CD4-positive, CD25-positive, alpha-beta regulatory T cell (primary cell): ENCODE measurements at regions not wholly inside any gene's neighbourhood (a gene's known extent, or its start where the extent isn't known, plus 50 kb on each side); places are given as distances from the start of the nearest gene placed in this dataset.

Experiments
- ATAC-seq, 2 donors: fragments of 150-1000 bp; cut with Tn5 transposase; one replicate each; pipeline ENCODE4 v1.10.0; 2021; ENCODE audit warnings: low read depth in 2 of 2, moderate number of reproducible peaks in 2 of 2, moderate library complexity in 1 of 2
- DNase-seq, 3 donors: peaks; one replicate each; pipeline versions ENCODE4 v3.0.0 to v3.0.0-alpha.2; 2012 to 2022; ENCODE audit warnings: mixed read lengths in 1 of 3
- H3K27ac ChIP-seq: one replicate; pipeline ENCODE4 v1.7.0; 2013; ENCODE audit warnings: mild to moderate bottlenecking, low read length; ENCODE audit not compliant: insufficient read depth, poor library complexity, severe bottlenecking
- H3K27me3 ChIP-seq: one replicate; pipeline ENCODE4 v1.7.0; 2013; ENCODE audit warnings: low read length; ENCODE audit not compliant: control insufficient read depth, insufficient read depth
- H3K36me3 ChIP-seq: one replicate; pipeline ENCODE4 v1.7.0; 2013; ENCODE audit warnings: mild to moderate bottlenecking, low read length, moderate library complexity; ENCODE audit not compliant: control insufficient read depth, insufficient read depth
- H3K4me1 ChIP-seq: 2 replicates; pipeline ENCODE4 v1.7.0; 2013; ENCODE audit warnings: mild to moderate bottlenecking, low read length; ENCODE audit not compliant: insufficient read depth, control insufficient read depth, poor library complexity, severe bottlenecking
- H3K4me3 ChIP-seq: one replicate; pipeline ENCODE4 v1.7.0; 2013; ENCODE audit warnings: low read depth, mild to moderate bottlenecking, low read length, moderate library complexity
- H3K9me3 ChIP-seq, 2 experiments: 1 replicate in 1 of 2; 2 replicates in 1 of 2; pipeline ENCODE4 v1.7.0; 2013; ENCODE audit warnings: low read length in 2 of 2, mild to moderate bottlenecking in 1 of 2, moderate library complexity in 1 of 2; ENCODE audit not compliant: control insufficient read depth in 2 of 2
- H3K27ac Mint-ChIP-seq, 3 donors: one replicate each; pipeline ENCODE4 v1.8.0; 2020 to 2022; ENCODE audit warnings: mild to moderate bottlenecking in 3 of 3, mixed read lengths in 3 of 3, moderate library complexity in 2 of 3
- H3K27me3 Mint-ChIP-seq: one replicate; pipeline ENCODE4 v1.8.0; 2022; ENCODE audit warnings: mild to moderate bottlenecking, mixed read lengths
- H3K36me3 Mint-ChIP-seq: one replicate; pipeline ENCODE4 v1.8.0; 2020; ENCODE audit warnings: mixed read lengths
- H3K4me1 Mint-ChIP-seq, 4 donors: one replicate each; pipeline ENCODE4 v1.8.0; 2020 to 2022; ENCODE audit warnings: mixed read lengths in 4 of 4, mild to moderate bottlenecking in 1 of 4
- H3K4me3 Mint-ChIP-seq, 4 donors: one replicate each; pipeline ENCODE4 v1.8.0; 2020 to 2022; ENCODE audit warnings: mild to moderate bottlenecking in 4 of 4, mixed read lengths in 4 of 4, moderate library complexity in 3 of 4
- H3K9me3 Mint-ChIP-seq, 7 donors: one replicate each; pipeline ENCODE4 v1.8.0; 2020 to 2022; ENCODE audit warnings: mixed read lengths in 7 of 7, mild to moderate bottlenecking in 3 of 7, moderate library complexity in 2 of 7

DNA sequence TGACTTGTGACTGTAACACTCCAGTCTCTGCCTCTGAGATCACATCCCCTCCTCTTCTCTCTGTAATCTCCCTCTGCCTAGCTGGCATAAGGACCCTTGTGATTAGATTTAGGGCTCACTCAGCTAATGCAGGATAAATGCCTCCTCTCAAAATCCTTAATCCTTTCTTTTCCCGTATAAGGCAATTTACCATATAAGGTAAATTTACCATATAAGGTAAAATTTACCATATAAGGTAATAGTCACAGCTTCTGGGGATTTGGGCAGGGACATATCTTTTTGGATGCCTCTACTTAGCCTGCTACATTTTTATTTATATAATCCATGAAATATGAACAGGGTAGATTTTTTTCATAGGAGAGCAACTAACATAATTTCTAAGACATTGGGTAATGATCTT lies 318.0 kb upstream of the PUM3 start:
- peaks cover 0 to 4% (median 1%) of the 10 kb centered on the region in 7 donors for H3K9me3 Mint-ChIP-seq
- H3K27me3 Mint-ChIP-seq, result peaks cover 8% of the 10 kb centered on the region
- no peaks in the 10 kb centered on the region for H3K36me3 ChIP-seq
- no peak overlapping the region for H3K4me3 Mint-ChIP-seq
- H3K4me3 ChIP-seq, result no peak overlapping the region
- no peak overlapping the region for H3K27ac ChIP-seq
- ATAC-seq (no peak), DNase-seq (no peak)
- no peaks in the 10 kb centered on the region for H3K9me3 ChIP-seq
- H3K27ac Mint-ChIP-seq, result no peak overlapping the region
- no peaks in the 10 kb centered on the region for H3K27me3 ChIP-seq
- no peaks in the 10 kb centered on the region for H3K36me3 Mint-ChIP-seq
- H3K4me1 ChIP-seq, result no peaks in the 10 kb centered on the region
- H3K4me1 Mint-ChIP-seq, result no peaks in the 10 kb centered on the region

DNA sequence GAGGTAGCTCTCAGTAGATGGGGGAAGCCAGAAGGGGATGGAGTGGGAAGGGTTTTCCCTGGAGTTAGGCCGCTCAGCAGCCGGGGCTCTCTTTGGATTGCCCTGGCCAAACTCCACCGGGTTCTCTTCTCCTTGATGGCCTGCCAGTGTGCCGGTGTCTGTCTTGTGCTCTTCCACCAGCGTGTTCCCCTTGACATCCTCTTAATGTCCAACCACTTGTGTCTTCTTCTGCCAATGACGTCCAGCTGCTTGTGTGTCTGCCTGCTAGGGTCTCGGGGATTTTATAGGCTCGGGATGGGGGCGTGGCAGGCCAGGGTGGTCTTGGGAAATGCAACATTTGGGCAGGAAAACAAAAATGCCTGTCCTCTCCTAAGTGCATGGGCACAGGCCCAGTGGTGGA lies 313.1 kb upstream of the PUM3 start:
- H3K4me3 Mint-ChIP-seq, result no peak overlapping the region
- H3K36me3 Mint-ChIP-seq, result no peaks in the 10 kb centered on the region
- Histone ChIP-seq H3K4me1 (no peaks in the 10 kb centered on the region), H3K27ac (no peak overlapping the region), H3K9me3 (no peaks in the 10 kb centered on the region), H3K36me3 (no peaks in the 10 kb centered on the region), H3K27me3 (no peaks in the 10 kb centered on the region), H3K4me3 (no peak overlapping the region)
- peaks cover 4% of the 10 kb centered on the region for H3K27me3 Mint-ChIP-seq
- no peak for DNase-seq
- peaks cover 0 to 6% (median 0%) of the 10 kb centered on the region in 7 donors for H3K9me3 Mint-ChIP-seq
- no peak overlapping the region for H3K27ac Mint-ChIP-seq
- H3K4me1 Mint-ChIP-seq, result no peaks in the 10 kb centered on the region
- ATAC-seq, result no peak

DNA sequence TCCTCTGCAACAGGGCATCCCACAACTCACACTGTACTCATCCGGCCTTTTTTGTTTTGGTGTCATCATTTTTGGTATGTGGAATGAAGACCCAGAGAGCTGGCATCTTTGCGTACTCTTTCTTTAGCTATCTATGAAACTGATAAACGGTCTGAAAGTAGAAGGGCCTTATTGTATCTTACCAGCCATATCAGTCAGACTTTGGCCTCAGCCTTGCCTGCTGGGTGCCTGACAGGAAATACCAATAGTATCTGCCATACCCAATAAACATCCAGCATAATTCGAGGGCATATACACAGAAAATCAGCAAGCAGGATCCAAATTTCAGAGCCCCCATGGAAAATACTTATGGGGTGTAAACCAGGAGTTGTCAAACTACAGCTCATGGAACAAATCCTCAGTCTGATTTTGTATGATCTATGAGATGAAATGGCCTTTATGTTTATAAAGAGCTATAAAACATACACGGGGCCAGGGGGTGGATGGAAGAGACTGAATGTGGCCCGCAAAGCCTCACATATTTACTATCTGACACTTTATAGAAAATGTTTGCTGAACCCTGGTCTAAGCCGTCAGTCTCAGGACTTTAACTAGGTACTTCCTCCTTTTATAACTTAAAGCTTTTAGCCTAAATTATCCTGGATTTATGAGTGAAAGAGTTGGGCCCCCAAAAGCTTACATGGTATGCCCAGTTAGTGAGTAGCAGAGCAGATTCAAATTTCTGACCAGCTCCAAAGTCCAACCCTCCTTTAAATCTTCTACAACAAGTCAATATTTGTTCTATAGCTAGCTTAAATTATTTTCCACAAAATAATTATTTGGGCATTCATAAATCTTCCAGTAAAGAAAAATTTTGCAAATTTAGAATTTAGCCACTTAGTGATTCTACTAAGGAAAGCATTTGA lies 308.0 kb upstream of the PUM3 start:
- Mint-ChIP-seq H3K9me3 (peaks cover 0 to 2% (median 0%) of the 10 kb centered on the region in 7 donors), H3K27me3 (peaks cover 4% of the 10 kb centered on the region), H3K36me3 (no peaks in the 10 kb centered on the region), H3K4me1 (no peaks in the 10 kb centered on the region), H3K4me3 (no peak overlapping the region), H3K27ac (no peak overlapping the region)
- H3K27ac ChIP-seq, result no peak overlapping the region
- H3K9me3 ChIP-seq, result no peaks in the 10 kb centered on the region
- H3K27me3 ChIP-seq, result no peaks in the 10 kb centered on the region
- ATAC-seq (no peak), DNase-seq (no peak)
- no peaks in the 10 kb centered on the region for H3K4me1 ChIP-seq
- no peaks in the 10 kb centered on the region for H3K36me3 ChIP-seq
- no peak overlapping the region for H3K4me3 ChIP-seq

DNA sequence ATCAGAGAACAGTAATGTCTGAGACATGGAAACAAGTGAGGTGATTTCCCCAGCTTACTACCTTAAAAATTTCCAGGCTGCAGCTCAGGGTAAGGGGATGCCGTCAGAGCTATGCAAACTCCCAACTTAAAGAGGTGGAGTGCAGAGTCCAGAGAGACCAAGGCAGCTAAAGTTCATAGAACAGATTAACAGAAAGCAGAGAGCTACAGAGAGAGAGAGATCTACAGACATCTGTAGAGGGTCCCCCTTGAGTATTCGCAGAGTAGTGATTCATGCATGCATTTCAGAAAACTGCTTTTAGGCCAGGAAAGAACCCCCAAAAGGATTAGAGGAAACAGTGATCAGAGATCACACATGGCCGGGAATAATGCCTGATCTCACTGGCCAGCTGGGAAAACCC lies 306.2 kb upstream of the PUM3 start:
- Mint-ChIP-seq H3K4me1 (no peaks in the 10 kb centered on the region), H3K9me3 (peaks cover 0 to 10% (median 2%) of the 10 kb centered on the region in 7 donors), H3K27me3 (peaks cover 4% of the 10 kb centered on the region), H3K36me3 (no peaks in the 10 kb centered on the region), H3K27ac (no peak overlapping the region), H3K4me3 (no peak overlapping the region)
- H3K36me3 ChIP-seq, result no peaks in the 10 kb centered on the region
- H3K4me1 ChIP-seq, result no peaks in the 10 kb centered on the region
- H3K27me3 ChIP-seq, result no peaks in the 10 kb centered on the region
- ATAC-seq (no peak), DNase-seq (no peak)
- H3K4me3 ChIP-seq, result no peak overlapping the region
- no peak overlapping the region for H3K27ac ChIP-seq
- no peaks in the 10 kb centered on the region for H3K9me3 ChIP-seq

DNA sequence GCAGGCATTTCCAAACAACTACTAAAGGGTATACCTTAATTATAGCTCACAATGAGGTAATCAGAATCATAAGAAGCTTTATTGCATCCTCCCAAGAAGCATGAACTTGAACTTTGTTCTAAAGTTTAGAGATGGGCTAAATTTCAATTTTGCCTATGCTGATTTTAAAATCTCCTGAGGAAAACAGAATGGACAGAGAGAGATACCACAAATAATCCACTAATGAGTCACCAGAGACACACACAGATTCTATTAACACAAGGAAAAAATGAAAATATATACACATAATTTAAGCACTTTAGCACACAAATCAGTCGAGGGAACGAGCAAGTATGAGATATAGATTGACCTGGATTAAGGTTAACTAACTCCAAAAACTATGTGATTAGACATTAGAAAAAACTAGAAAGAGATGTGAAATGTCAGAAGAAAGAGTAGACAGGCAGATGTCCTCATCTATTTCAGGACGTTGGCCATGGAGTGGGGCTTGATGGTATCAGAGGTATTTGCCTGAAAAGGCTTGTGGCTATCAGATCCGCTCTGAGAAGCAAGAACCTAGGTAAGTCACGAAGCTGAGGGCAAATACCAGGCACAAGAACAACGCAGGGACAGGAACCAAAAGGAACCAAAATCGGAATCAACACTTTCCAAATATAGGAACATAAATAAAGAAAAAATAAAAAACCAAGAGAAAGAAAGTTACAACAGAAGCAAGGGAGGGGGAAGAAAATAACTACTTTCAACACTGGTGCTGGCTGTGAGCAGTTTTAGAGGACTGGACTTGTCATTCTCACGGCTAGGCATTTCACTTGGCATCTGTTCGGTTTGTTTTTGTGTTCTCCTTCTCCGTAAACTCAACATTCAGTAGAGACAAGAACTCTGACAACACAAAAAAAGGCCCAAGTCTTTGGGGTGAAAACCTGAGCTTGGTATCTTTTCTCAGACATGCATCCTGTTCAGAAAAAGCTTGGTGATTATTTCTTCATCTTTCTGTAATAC lies 294.6 kb upstream of the PUM3 start:
- Histone ChIP-seq H3K4me1 (no peaks in the 10 kb centered on the region), H3K27ac (no peak overlapping the region), H3K36me3 (no peaks in the 10 kb centered on the region), H3K27me3 (no peaks in the 10 kb centered on the region), H3K9me3 (no peaks in the 10 kb centered on the region), H3K4me3 (no peak overlapping the region)
- Mint-ChIP-seq H3K4me3 (no peak overlapping the region), H3K36me3 (no peaks in the 10 kb centered on the region), H3K4me1 (no peaks in the 10 kb centered on the region), H3K27me3 (no peaks in the 10 kb centered on the region), H3K9me3 (peaks cover 0 to 6% (median 1%) of the 10 kb centered on the region in 7 donors), H3K27ac (peak overlapping the region in 1 of 3 donors; percentile 26)
- DNase-seq (no peak), ATAC-seq (no peak)

DNA sequence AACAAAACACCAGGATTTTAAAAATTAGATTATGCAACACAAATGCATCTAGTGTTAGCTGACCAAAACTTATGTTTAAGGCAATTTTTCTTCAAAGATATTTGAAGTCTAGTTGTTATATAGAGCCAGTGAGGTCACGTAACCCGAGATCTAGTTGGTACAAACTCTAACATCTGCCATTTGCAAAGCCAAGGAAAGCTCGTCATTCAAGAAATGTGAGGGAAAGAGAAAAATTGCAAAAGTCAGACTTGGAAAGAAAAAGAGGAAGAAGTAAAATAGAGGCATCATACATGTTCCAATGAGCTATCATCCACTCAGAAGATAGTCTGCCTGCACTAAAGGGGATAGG lies 293.4 kb upstream of the PUM3 start:
- Mint-ChIP-seq H3K9me3 (peaks cover 0 to 4% (median 0%) of the 10 kb centered on the region in 7 donors), H3K4me3 (no peak overlapping the region), H3K4me1 (no peaks in the 10 kb centered on the region), H3K27me3 (no peaks in the 10 kb centered on the region), H3K27ac (no peak overlapping the region), H3K36me3 (no peaks in the 10 kb centered on the region)
- no peak overlapping the region for H3K4me3 ChIP-seq
- H3K36me3 ChIP-seq, result no peaks in the 10 kb centered on the region
- no peak overlapping the region for H3K27ac ChIP-seq
- DNase-seq (no peak), ATAC-seq (no peak)
- H3K4me1 ChIP-seq, result no peaks in the 10 kb centered on the region
- H3K9me3 ChIP-seq, result no peaks in the 10 kb centered on the region
- no peaks in the 10 kb centered on the region for H3K27me3 ChIP-seq

DNA sequence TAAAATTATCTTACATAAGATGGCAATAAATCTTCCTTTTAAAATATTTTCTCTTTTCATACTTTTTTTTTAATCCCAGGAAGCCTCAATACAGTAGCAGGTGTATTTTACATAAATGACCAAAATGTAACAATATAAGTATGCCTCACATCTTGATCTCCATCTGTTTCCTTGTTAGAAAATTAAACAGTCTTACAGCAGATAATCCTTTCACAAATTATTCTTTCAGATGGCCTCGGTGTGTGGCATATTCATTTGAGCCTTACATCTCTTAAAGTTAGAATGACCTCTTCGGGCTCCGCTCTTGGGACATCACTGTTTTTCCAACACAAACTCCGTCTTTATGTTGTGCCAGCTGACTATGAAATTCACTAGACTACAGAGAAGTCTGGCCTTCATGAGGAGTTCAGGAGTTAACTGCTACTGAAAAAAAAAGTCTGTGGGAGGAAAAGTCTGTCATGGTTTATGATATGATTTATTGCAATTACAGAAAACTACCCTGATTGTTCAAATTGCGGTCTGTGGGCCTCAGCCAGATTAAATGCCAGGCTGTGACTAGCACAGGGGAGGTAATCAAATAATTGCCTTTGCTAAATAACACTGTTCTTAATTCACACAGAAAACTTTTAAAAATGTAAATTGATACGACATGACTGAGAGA lies 292.9 kb upstream of the PUM3 start:
- Mint-ChIP-seq H3K4me1 (no peaks in the 10 kb centered on the region), H3K36me3 (no peaks in the 10 kb centered on the region), H3K9me3 (peaks cover 0 to 4% (median 0%) of the 10 kb centered on the region in 7 donors), H3K27me3 (no peaks in the 10 kb centered on the region), H3K27ac (no peak overlapping the region), H3K4me3 (no peak overlapping the region)
- DNase-seq, result no peak
- H3K4me1 ChIP-seq, result no peaks in the 10 kb centered on the region
- H3K27me3 ChIP-seq, result no peaks in the 10 kb centered on the region
- H3K27ac ChIP-seq, result no peak overlapping the region
- no peak overlapping the region for H3K4me3 ChIP-seq
- H3K36me3 ChIP-seq, result no peaks in the 10 kb centered on the region
- H3K9me3 ChIP-seq, result no peaks in the 10 kb centered on the region
- no peak for ATAC-seq
